ENCODE measurements at regions not wholly inside any gene's neighbourhood (a gene's known extent, or its start where the extent isn't known, plus 50 kb on each side); places are given as distances from the start of the nearest gene placed in this dataset.

DNA sequence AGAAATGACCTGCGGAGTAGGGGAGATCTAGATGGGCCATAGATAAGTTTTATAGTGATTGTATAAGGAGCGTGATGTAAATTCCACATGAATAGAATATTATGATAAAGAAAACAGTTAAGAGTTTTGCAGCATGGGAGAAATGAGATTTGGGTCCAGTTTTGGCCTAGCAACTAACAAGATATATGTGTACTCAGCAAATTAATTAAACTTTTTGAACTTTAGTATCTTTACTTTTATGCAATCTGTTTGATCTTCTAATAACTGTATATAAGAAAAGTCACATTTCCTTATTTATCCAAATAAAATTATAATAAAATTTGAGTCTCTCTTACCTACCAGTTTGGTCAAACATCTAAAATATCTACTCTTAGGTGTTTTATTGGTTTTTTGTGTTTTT lies 1011.8 kb upstream of the NCAM2 start:
- Mint-ChIP-seq H3K36me3 (ENCODE audit: low read depth) (no peaks in the 10 kb centered on the region), H3K4me3 (no peak overlapping the region), H3K9me3 (peaks cover 12% of the 10 kb centered on the region), H3K27ac (no peak overlapping the region), H3K27me3 (no peaks in the 10 kb centered on the region), H3K4me1 (ENCODE audit: low read depth) (no peaks in the 10 kb centered on the region)
- intact Hi-C loops (cut with micrococcal nuclease): no loop called here
- DNase-seq: no peak
- ATAC-seq: no peak
- ChIA-PET CTCF (no interaction called here), POLR2A (no interaction called here)
- TF ChIP-seq, protein P1, sequence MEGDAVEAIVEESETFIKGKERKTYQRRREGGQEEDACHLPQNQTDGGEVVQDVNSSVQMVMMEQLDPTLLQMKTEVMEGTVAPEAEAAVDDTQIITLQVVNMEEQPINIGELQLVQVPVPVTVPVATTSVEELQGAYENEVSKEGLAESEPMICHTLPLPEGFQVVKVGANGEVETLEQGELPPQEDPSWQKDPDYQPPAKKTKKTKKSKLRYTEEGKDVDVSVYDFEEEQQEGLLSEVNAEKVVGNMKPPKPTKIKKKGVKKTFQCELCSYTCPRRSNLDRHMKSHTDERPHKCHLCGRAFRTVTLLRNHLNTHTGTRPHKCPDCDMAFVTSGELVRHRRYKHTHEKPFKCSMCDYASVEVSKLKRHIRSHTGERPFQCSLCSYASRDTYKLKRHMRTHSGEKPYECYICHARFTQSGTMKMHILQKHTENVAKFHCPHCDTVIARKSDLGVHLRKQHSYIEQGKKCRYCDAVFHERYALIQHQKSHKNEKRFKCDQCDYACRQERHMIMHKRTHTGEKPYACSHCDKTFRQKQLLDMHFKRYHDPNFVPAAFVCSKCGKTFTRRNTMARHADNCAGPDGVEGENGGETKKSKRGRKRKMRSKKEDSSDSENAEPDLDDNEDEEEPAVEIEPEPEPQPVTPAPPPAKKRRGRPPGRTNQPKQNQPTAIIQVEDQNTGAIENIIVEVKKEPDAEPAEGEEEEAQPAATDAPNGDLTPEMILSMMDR (IDR thresholded peaks at IDR 0.05): no peak

DNA sequence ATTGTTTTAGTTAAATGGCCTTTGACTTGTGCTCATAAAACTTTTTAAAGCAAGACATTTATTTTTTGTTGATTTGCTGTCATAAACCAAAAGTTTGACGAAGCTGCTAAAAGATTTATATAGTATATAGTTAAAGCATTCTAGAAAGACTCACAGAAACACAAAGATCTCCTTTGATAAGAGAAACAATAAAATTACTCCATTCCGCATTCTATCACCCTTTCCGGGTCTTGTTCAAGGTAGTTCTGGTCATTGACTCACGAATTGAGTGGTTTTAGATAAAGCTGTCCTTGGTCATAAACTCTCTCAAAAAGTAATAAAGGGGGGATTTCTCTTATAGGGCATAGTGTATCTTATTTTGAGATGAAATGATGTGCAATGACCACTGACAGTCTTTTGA lies 1010.5 kb upstream of the NCAM2 start:
- TF ChIP-seq, protein P1 (IDR thresholded peaks at IDR 0.05): no peak
- DNase-seq (no peak), ATAC-seq (no peak)
- Mint-ChIP-seq H3K4me3 (no peak overlapping the region), H3K36me3 (ENCODE audit: low read depth) (no peaks in the 10 kb centered on the region), H3K9me3 (peaks cover 15% of the 10 kb centered on the region), H3K4me1 (ENCODE audit: low read depth) (no peaks in the 10 kb centered on the region), H3K27me3 (no peaks in the 10 kb centered on the region), H3K27ac (no peak overlapping the region)
- ChIA-PET CTCF (no interaction called here), POLR2A (no interaction called here)
- intact Hi-C loops (cut with micrococcal nuclease): no loop called here

DNA sequence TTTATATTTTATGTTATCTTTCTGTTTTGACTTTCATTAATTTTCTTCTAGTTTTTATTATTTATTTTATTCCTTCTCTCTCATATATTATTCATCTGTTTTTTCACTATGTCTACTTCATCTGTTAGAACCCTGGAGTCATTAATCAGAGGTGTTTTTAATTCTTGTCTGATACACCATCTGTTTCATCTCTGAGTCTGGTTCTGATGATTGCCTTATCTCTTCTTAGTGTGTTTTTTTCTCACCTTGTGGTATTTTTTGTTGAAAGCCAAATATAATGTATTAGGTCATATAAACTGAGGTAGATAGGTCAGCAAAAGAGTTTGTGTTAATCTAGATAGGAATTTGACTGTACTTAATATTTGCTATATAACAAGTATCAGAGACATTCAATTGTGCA lies 1005.7 kb upstream of the NCAM2 start:
- Mint-ChIP-seq H3K27ac (no peak overlapping the region), H3K27me3 (no peaks in the 10 kb centered on the region)

DNA sequence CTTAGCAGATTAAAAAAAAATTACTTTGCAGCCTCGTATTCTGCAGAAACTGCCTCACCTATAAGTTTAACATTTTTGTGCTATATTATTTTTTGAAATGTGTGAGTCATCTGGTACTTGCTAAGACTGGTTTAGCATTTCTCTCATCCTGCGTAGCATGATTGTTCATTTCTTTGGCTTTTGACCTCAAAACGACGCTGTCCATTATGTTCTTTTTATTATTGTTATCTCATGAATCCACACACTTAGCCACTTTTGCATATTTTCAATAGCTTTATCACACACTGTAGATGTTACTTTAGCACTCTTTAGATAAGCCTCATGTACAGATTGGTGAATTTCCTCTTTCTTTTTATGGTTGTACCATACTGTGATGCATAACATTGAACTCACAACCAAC lies 1004.9 kb upstream of the NCAM2 start:
- TF ChIP-seq, protein P1 (IDR thresholded peaks at IDR 0.05): no peak
- no peaks in the 10 kb centered on the region for H3K36me3 Mint-ChIP-seq (ENCODE audit: low read depth)
- no peak for ATAC-seq

More for the DNA sequence above, 1005.7 kb upstream of the NCAM2 start:
- intact Hi-C loops (cut with micrococcal nuclease): no loop called here
- no peaks in the 10 kb centered on the region for H3K4me1 Mint-ChIP-seq (ENCODE audit: low read depth)
- TF ChIP-seq, protein P1 (IDR thresholded peaks at IDR 0.05): no peak
- CTCF ChIA-PET: no interaction called here
- H3K4me3 Mint-ChIP-seq: no peak overlapping the region
- peaks cover 18% of the 10 kb centered on the region for H3K9me3 Mint-ChIP-seq
- no peak for DNase-seq
- POLR2A ChIA-PET: no interaction called here
- no peaks in the 10 kb centered on the region for H3K36me3 Mint-ChIP-seq (ENCODE audit: low read depth)
- no peak for ATAC-seq

DNA sequence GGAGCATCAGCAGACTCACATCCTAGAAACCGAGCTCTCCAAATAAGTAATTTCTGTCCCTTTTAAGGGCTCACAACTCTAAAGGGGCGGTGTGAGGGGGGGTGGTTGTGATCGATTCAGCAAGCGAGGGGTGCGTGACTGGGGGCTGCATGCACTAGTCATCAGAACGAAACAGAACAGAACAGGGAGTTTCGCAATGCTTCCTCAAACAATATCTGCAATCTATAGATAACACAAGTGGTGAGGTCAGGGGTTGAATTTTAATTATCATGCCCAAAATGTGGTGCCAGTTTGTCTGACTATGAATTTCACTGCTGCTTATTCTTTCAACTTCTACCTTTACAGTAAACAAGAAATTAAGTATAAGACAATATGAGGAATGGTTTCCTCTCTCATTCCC lies 1003.0 kb upstream of the NCAM2 start:
- Mint-ChIP-seq H3K27me3 (no peaks in the 10 kb centered on the region), H3K4me1 (ENCODE audit: low read depth) (no peaks in the 10 kb centered on the region), H3K4me3 (no peak overlapping the region), H3K27ac (no peak overlapping the region), H3K9me3 (peaks cover 19% of the 10 kb centered on the region), H3K36me3 (ENCODE audit: low read depth) (no peaks in the 10 kb centered on the region)
- ChIA-PET POLR2A (no interaction called here), CTCF (no interaction called here)
- ATAC-seq: no peak
- TF ChIP-seq, protein P1 (IDR thresholded peaks at IDR 0.05): no peak
- no peak for DNase-seq
- intact Hi-C loops (cut with micrococcal nuclease): no loop called here

More for the DNA sequence above, 1004.9 kb upstream of the NCAM2 start:
- DNase-seq: no peak
- CTCF ChIA-PET: no interaction called here
- intact Hi-C loops (cut with micrococcal nuclease): no loop called here
- no peak overlapping the region for H3K27ac Mint-ChIP-seq
- H3K4me1 Mint-ChIP-seq (ENCODE audit: low read depth): no peaks in the 10 kb centered on the region
- H3K9me3 Mint-ChIP-seq: peaks cover 16% of the 10 kb centered on the region
- POLR2A ChIA-PET: no interaction called here
- no peak overlapping the region for H3K4me3 Mint-ChIP-seq
- no peaks in the 10 kb centered on the region for H3K27me3 Mint-ChIP-seq
